HG02610 (cell line): ENCODE measurements at regions not wholly inside any gene's neighbourhood (a gene's known extent, or its start where the extent isn't known, plus 50 kb on each side); places are given as distances from the start of the nearest gene placed in this dataset.

Experiments used
- ATAC-seq: cut with Tn5 transposase; IDR thresholded peaks from one replicate; pipeline ENCODE4 v1.9.1; 2021; ENCODE audit warnings: mild to moderate bottlenecking, moderate library complexity; ENCODE audit not compliant: unreplicated experiment

- ATAC-seq: no peak
These were observed 98.9 kb upstream of the KCNK1 start for GRCh38 chr1:233514946-233515391.

- ATAC-seq: no peak
These were observed 97.2 kb upstream of the KCNK1 start for GRCh38 chr1:233516732-233517131.

GRCh38 chr1:233518344-233518743, 95.6 kb upstream of the KCNK1 start:
- ATAC-seq: no peak

- ATAC-seq: no peak
These were observed 93.4 kb upstream of the KCNK1 start for GRCh38 chr1:233520261-233521191.

- ATAC-seq: no peak
These were observed 90.9 kb upstream of the KCNK1 start for GRCh38 chr1:233523047-233523446.

- no peak for ATAC-seq
These were observed 86.1 kb upstream of the KCNK1 start for GRCh38 chr1:233527818-233528217.

- ATAC-seq: no peak
These were observed 83.1 kb upstream of the KCNK1 start for GRCh38 chr1:233530665-233531386.

GRCh38 chr1:233540816-233541215, 73.1 kb upstream of the KCNK1 start:
- no peak for ATAC-seq

GRCh38 chr1:233543338-233544255, 70.3 kb upstream of the KCNK1 start:
- no peak for ATAC-seq

GRCh38 chr1:233544304-233544703, 69.6 kb upstream of the KCNK1 start:
- ATAC-seq: no peak

GRCh38 chr1:233547726-233548125, 66.2 kb upstream of the KCNK1 start:
- ATAC-seq: no peak

- ATAC-seq: no peak
These were observed 64.5 kb upstream of the KCNK1 start for GRCh38 chr1:233549404-233549803.

- ATAC-seq: no peak
These were observed 64.0 kb upstream of the KCNK1 start for GRCh38 chr1:233549917-233550316.

GRCh38 chr1:233554037-233554436, 59.9 kb upstream of the KCNK1 start:
- no peak for ATAC-seq

GRCh38 chr1:233561708-233562426, 52.0 kb upstream of the KCNK1 start:
- no peak for ATAC-seq
